HepG2 (cell line): ENCODE measurements at regions not wholly inside any gene's neighbourhood (a gene's known extent, or its start where the extent isn't known, plus 50 kb on each side); places are given as distances from the start of the nearest gene placed in this dataset.

ENCODE experiments used
- ATAC-seq: fragments of 200-7000 bp; cut with Tn5 transposase; 3 replicates; pipeline ENCODE4 v1.9.1; 2020; ENCODE audit warnings: mild to moderate bottlenecking, moderate library complexity
- BruUV-seq: library from RNA; stranded (reverse); fragments of 400-500 nt; replicated peaks from 2 replicates; lab custom pipeline; 2021; lab: Mats Ljungman, UMichigan
- CTCF ChIA-PET: fragments of 300-600 bp; formaldehyde crosslinking; extraction: SDS; loops from one replicate; lab custom pipeline; 2021; ENCODE audit warnings: low total read pairs, inconsistent platforms, low intra/inter-chr PET ratio; lab: Yijun Ruan, JAX
- POLR2A ChIA-PET: fragments of 350-600 bp; sonication (Branson Sonifier 250); formaldehyde crosslinking; loops from one replicate; lab custom pipeline; 2020; ENCODE audit warnings: antibody characterized with exemption, inconsistent platforms; lab: Yijun Ruan, JAX
- DNase-seq: peaks from one replicate; pipeline ENCODE4 v3.0.0-alpha.2; 2015; ENCODE audit warnings: low spot score
- FAIRE-seq: peaks from 3 replicates; lab custom pipeline; 2011; peaks lifted over from hg19 to GRCh38; lab: Jason Lieb, UNC
- H2AFZ ChIP-seq: one replicate; pipeline ENCODE4 v1.6.1; 2011; ENCODE audit warnings: low read length, inconsistent platforms
- H3K27ac ChIP-seq: fragments of 300-600 bp; 3 replicates; pipeline ENCODE4 v1.8.0; 2011; ENCODE audit warnings: mixed run types, mild to moderate bottlenecking, mixed read lengths, low read length, inconsistent platforms; ENCODE audit not compliant: insufficient read depth; ENCODE audit errors: extremely low read length
- H3K27me3 ChIP-seq, 2 experiments: fragments of 200-600 bp in 1 of 2; 2 replicates in 1 of 2; 3 replicates in 1 of 2; pipeline versions ENCODE4 v1.6.0 to v1.8.0; 2011; ENCODE audit warnings: low read length in 2 of 2, mild to moderate bottlenecking in 2 of 2, moderate library complexity in 2 of 2, inconsistent platforms in 1 of 2; ENCODE audit not compliant: insufficient read depth in 2 of 2, control insufficient read depth in 1 of 2
- H3K36me3 ChIP-seq, 2 experiments: fragments of 200-600 bp in 1 of 2; replicated peaks in 1 of 2; 2 replicates in 1 of 2; 3 replicates in 1 of 2; pipeline versions ENCODE4 v1.5.1 to v1.8.0; 2011; ENCODE audit warnings: low read length in 2 of 2, inconsistent platforms in 1 of 2; ENCODE audit not compliant: insufficient read depth in 2 of 2, control insufficient read depth in 1 of 2
- H3K4me1 ChIP-seq: 2 replicates; pipeline ENCODE4 v1.5.1; 2012; ENCODE audit warnings: low read length, inconsistent platforms; ENCODE audit not compliant: insufficient read depth
- H3K4me2 ChIP-seq: 2 replicates; pipeline ENCODE4 v1.6.0; 2011; ENCODE audit warnings: low read depth, low read length, inconsistent platforms
- H3K4me3 ChIP-seq, 3 experiments: fragments of 200-600 bp in 1 of 3; sonication (generic), shearing (Covaris generic) in 1 of 3; replicated peaks in 1 of 3; 2 replicates each; pipeline ENCODE4 v1.5.1; 2011 to 2016; ENCODE audit warnings: low read length in 3 of 3, inconsistent platforms in 2 of 3, low read depth in 2 of 3, mild to moderate bottlenecking in 2 of 3, control low read depth in 1 of 3, mixed read lengths in 1 of 3; ENCODE audit not compliant: insufficient read depth in 1 of 3
- H3K79me2 ChIP-seq: one replicate; pipeline ENCODE4 v1.6.1; 2011; ENCODE audit warnings: low read length, inconsistent platforms; ENCODE audit not compliant: insufficient read depth
- H3K9ac ChIP-seq: 2 replicates; pipeline ENCODE4 v1.6.0; 2011; ENCODE audit warnings: mild to moderate bottlenecking, low read depth, low read length, inconsistent platforms; ENCODE audit not compliant: insufficient read depth
- H3K9me3 ChIP-seq: 2 replicates; pipeline ENCODE4 v1.5.1; 2012; ENCODE audit warnings: mild to moderate bottlenecking, low read length
- H4K20me1 ChIP-seq: 2 replicates; pipeline ENCODE4 v1.6.0; 2011; ENCODE audit warnings: inconsistent platforms, mild to moderate bottlenecking, low read length, moderate library complexity; ENCODE audit not compliant: insufficient read depth
- AFF4 ChIP-seq: sonication (generic); formaldehyde crosslinking; IDR thresholded peaks from 2 replicates; pipeline ENCODE4 v1.4.0; 2020; ENCODE audit warnings: missing genetic modification reagents
- CEBPB ChIP-seq: IDR thresholded peaks from 2 replicates; pipeline ENCODE4 v1.6.1; 2011; ENCODE audit warnings: low read depth, low read length, improper control_type of control experiment, borderline replicate concordance
- CEBPG ChIP-seq: IDR thresholded peaks from 2 replicates; pipeline ENCODE4 v1.6.1; 2016
- DBP ChIP-seq: sonication (generic); formaldehyde crosslinking; IDR thresholded peaks from 2 replicates; pipeline ENCODE4 v1.4.0; 2020; ENCODE audit warnings: missing genetic modification reagents; ENCODE audit errors: not compliant biosample characterization
- GATA4 ChIP-seq: sonication (generic); IDR thresholded peaks from 2 replicates; pipeline ENCODE4 v1.6.1; 2016; ENCODE audit warnings: antibody characterized with exemption, low read depth, borderline replicate concordance
- GTF3A ChIP-seq: sonication (generic); formaldehyde crosslinking; conservative IDR thresholded peaks from 2 replicates; pipeline ENCODE4 v1.4.0; 2020; ENCODE audit warnings: mild to moderate bottlenecking, missing genetic modification reagents
- MED1 ChIP-seq: sonication (generic); formaldehyde crosslinking; IDR thresholded peaks from 2 replicates; pipeline ENCODE4 v1.4.0; 2020; ENCODE audit warnings: missing genetic modification reagents
- NFIB ChIP-seq: sonication (generic); formaldehyde crosslinking; IDR thresholded peaks from 2 replicates; pipeline ENCODE4 v1.9.0; 2021; ENCODE audit warnings: missing genetic modification reagents, mild to moderate bottlenecking, borderline replicate concordance
- NFRKB ChIP-seq: fragments of 450-650 bp; IDR thresholded peaks from 2 replicates; pipeline ENCODE4 v1.6.1; 2017
- RAD51 ChIP-seq: fragments of 450-650 bp; IDR thresholded peaks from 2 replicates; pipeline ENCODE4 v1.6.1; 2016; ENCODE audit warnings: borderline replicate concordance
- SP4 ChIP-seq: sonication (generic); formaldehyde crosslinking; IDR thresholded peaks from 2 replicates; pipeline ENCODE4 v1.8.1; 2023; ENCODE audit warnings: mild to moderate bottlenecking, missing genetic modification reagents
- WGBS: methylation state at CpG from one replicate; pipeline ENCODE4 v1.1.6; 2017; ENCODE audit warnings: low lambda C conversion rate; 5-methylcytosine and 5-hydroxymethylcytosine counted together
- in situ Hi-C: cut with HindIII; loops from 2 replicates; pipeline ENCODE4 v1.10.0; 2017; ENCODE audit warnings: low pct_unique_long_range_greater_than_20kb; ENCODE audit not compliant: extremely low pct_ligation_motif_present
- intact Hi-C: fragments of 100-400 bp; cut with micrococcal nuclease; formaldehyde crosslinking; loops from one replicate; pipeline ENCODE4 v1.10.0; 2022; ENCODE audit not compliant: unreplicated experiment

- no peaks in the 10 kb centered on the region for H3K79me2 ChIP-seq
- TF ChIP-seq CEBPB = peak; percentile 79
- no peak for TF ChIP-seq GATA4
- TF ChIP-seq, all 625 proteins: peak for 1
- FAIRE-seq (no peak), DNase-seq (no peak), ATAC-seq (no peak)
- in situ Hi-C loops (no loop called here), intact Hi-C loops (loop anchor here (5.0 kb wide), 1 partner anchor 412 kb away; no protein-coding TSS in a partner anchor)
- H3K9me3 ChIP-seq = no peaks in the 10 kb centered on the region
- H2AFZ ChIP-seq = no peak overlapping the region
- ChIA-PET POLR2A (no interaction called here), CTCF (no interaction called here)
- no TSS peak for BruUV-seq
- H3K4me3 ChIP-seq = no peak overlapping the region
- no peak overlapping the region for H3K9ac ChIP-seq
- H4K20me1 ChIP-seq = no peaks in the 10 kb centered on the region
- no peak overlapping the region for H3K27ac ChIP-seq
- H3K4me1 ChIP-seq = no peaks in the 10 kb centered on the region
- H3K4me2 ChIP-seq = no peak overlapping the region
- WGBS = 20% methylated on average over 4 of the region's 4 CpGs
- no peaks in the 10 kb centered on the region for H3K36me3 ChIP-seq
- no peaks in the 10 kb centered on the region for H3K27me3 ChIP-seq
Observed at GRCh38 chr4:84319124-84319523, 180.0 kb downstream of the NKX6-1 start.

- no peak overlapping the region for H2AFZ ChIP-seq
- ChIA-PET CTCF (no interaction called here), POLR2A (no interaction called here)
- H3K27me3 ChIP-seq = no peaks in the 10 kb centered on the region
- H3K36me3 ChIP-seq = no peaks in the 10 kb centered on the region
- no TSS peak for BruUV-seq
- H3K79me2 ChIP-seq = no peaks in the 10 kb centered on the region
- FAIRE-seq (no peak), ATAC-seq (no peak), DNase-seq (no peak)
- no peak overlapping the region for H3K4me3 ChIP-seq
- no peak overlapping the region for H3K9ac ChIP-seq
- intact Hi-C loops = loop anchor here (5.0 kb wide), 1 partner anchor 410 kb away; no protein-coding TSS in a partner anchor
- no peaks in the 10 kb centered on the region for H4K20me1 ChIP-seq
- H3K4me1 ChIP-seq = no peaks in the 10 kb centered on the region
- no peak overlapping the region for H3K4me2 ChIP-seq
- H3K27ac ChIP-seq = no peak overlapping the region
- in situ Hi-C loops = no loop called here
- H3K9me3 ChIP-seq = no peaks in the 10 kb centered on the region
- TF ChIP-seq NFIB (CRISPR knock-in tag) (no peak), GTF3A (CRISPR knock-in tag) (no peak), SP4 (CRISPR knock-in tag) (no peak), MED1 (CRISPR knock-in tag) (no peak), AFF4 (CRISPR knock-in tag) (no peak), CEBPG (CRISPR knock-in tag) (no peak), RAD51 (no peak), DBP (CRISPR knock-in tag) (no peak), NFRKB (no peak)
Observed at GRCh38 chr4:84317513-84317912, 181.6 kb downstream of the NKX6-1 start.
